ENCODE measurements at regions not wholly inside any gene's neighbourhood (a gene's known extent, or its start where the extent isn't known, plus 50 kb on each side); places are given as distances from the start of the nearest gene placed in this dataset.

DNA sequence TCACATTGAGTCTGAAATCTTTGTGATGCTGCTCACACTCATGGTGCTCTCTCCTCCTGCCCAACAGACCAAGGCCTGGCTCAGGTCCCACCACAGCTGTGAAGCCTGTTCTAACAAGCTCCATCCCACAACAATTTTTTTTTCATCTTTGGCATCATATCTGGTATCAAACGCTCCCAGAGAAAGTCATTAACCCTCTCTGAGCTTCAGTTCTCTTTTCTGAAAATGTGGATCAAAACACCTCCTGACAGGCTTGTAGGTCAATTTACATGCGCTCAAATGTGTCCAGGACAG lies 224.4 kb downstream of the LACC1 start:
- TF ChIP-seq, protein P1, sequence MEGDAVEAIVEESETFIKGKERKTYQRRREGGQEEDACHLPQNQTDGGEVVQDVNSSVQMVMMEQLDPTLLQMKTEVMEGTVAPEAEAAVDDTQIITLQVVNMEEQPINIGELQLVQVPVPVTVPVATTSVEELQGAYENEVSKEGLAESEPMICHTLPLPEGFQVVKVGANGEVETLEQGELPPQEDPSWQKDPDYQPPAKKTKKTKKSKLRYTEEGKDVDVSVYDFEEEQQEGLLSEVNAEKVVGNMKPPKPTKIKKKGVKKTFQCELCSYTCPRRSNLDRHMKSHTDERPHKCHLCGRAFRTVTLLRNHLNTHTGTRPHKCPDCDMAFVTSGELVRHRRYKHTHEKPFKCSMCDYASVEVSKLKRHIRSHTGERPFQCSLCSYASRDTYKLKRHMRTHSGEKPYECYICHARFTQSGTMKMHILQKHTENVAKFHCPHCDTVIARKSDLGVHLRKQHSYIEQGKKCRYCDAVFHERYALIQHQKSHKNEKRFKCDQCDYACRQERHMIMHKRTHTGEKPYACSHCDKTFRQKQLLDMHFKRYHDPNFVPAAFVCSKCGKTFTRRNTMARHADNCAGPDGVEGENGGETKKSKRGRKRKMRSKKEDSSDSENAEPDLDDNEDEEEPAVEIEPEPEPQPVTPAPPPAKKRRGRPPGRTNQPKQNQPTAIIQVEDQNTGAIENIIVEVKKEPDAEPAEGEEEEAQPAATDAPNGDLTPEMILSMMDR (IDR thresholded peaks at IDR 0.05; ENCODE audit: control extremely low read depth, extremely low read depth): no peak
- H3K9me3 ChIP-seq (ENCODE audit: control insufficient read depth in 4 of 4, insufficient read depth in 3 of 4, low read length in 3 of 4): no peaks in the 10 kb centered on the region
- H3K4me3 ChIP-seq: no peak overlapping the region
- DNase-seq (peak; percentile 86 to 95 (median 94)), ATAC-seq (ENCODE audit: insufficient read depth, low FRiP score) (peak; percentile 22)
- no peaks in the 10 kb centered on the region for H3K27me3 ChIP-seq (ENCODE audit: control insufficient read depth in 3 of 3, insufficient read depth in 3 of 3, low read length in 2 of 3)
- WGBS, 2 donors: 74 to 87% methylated on average over 2 of the region's 2 CpGs
- H3K9ac ChIP-seq (ENCODE audit: insufficient read depth in 1 of 2, low read length in 2 of 2): peak overlapping the region in 1 of 2 donors; percentile 29
- H3K27ac ChIP-seq (ENCODE audit: low read depth in 1 of 2, low read length in 1 of 2): no peak overlapping the region
- H3K4me1 ChIP-seq (ENCODE audit: control insufficient read depth in 5 of 5, insufficient read depth in 5 of 5, low read length in 5 of 5): peaks cover 4 to 51% (median 34%) of the 10 kb centered on the region in 5 donors
- no peaks in the 10 kb centered on the region for H3K36me3 ChIP-seq (ENCODE audit: control insufficient read depth in 4 of 4, insufficient read depth in 4 of 4, low read length in 4 of 4)

DNA sequence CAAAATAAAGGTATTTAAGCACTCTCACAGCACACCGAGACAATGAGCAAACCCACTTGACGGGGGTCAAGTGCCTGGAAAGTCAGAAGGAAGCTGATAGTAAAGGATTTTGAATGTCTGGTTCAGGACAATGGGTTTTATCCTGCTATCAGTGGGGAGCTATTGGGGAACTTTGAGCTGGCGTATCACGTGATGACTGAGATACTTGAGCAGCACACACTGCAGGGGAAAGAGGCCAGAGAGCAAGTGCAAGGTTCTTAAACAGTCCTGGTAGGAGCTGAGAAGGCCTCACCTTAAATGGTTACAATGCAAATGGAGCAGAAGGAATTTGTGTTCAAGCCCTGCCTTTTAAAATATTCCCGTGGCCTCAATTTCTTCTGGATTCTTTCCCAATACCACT lies 225.3 kb downstream of the LACC1 start:
- H3K9ac ChIP-seq (ENCODE audit: insufficient read depth in 1 of 2, low read length in 2 of 2): no peak overlapping the region
- no peak overlapping the region for H3K4me3 ChIP-seq
- 78 to 83% methylated on average over 5 of the region's 5 CpGs for WGBS, 2 donors
- H3K36me3 ChIP-seq (ENCODE audit: control insufficient read depth in 4 of 4, insufficient read depth in 4 of 4, low read length in 4 of 4): no peaks in the 10 kb centered on the region
- DNase-seq (no peak), ATAC-seq (ENCODE audit: insufficient read depth, low FRiP score) (no peak)
- H3K9me3 ChIP-seq (ENCODE audit: control insufficient read depth in 4 of 4, insufficient read depth in 3 of 4, low read length in 3 of 4): no peaks in the 10 kb centered on the region
- no peaks in the 10 kb centered on the region for H3K27me3 ChIP-seq (ENCODE audit: control insufficient read depth in 3 of 3, insufficient read depth in 3 of 3, low read length in 2 of 3)
- peaks cover 4 to 51% (median 34%) of the 10 kb centered on the region in 5 donors for H3K4me1 ChIP-seq (ENCODE audit: control insufficient read depth in 5 of 5, insufficient read depth in 5 of 5, low read length in 5 of 5)
- TF ChIP-seq, protein P1 (IDR thresholded peaks at IDR 0.05; ENCODE audit: control extremely low read depth, extremely low read depth): no peak
- H3K27ac ChIP-seq (ENCODE audit: low read depth in 1 of 2, low read length in 1 of 2): no peak overlapping the region

DNA sequence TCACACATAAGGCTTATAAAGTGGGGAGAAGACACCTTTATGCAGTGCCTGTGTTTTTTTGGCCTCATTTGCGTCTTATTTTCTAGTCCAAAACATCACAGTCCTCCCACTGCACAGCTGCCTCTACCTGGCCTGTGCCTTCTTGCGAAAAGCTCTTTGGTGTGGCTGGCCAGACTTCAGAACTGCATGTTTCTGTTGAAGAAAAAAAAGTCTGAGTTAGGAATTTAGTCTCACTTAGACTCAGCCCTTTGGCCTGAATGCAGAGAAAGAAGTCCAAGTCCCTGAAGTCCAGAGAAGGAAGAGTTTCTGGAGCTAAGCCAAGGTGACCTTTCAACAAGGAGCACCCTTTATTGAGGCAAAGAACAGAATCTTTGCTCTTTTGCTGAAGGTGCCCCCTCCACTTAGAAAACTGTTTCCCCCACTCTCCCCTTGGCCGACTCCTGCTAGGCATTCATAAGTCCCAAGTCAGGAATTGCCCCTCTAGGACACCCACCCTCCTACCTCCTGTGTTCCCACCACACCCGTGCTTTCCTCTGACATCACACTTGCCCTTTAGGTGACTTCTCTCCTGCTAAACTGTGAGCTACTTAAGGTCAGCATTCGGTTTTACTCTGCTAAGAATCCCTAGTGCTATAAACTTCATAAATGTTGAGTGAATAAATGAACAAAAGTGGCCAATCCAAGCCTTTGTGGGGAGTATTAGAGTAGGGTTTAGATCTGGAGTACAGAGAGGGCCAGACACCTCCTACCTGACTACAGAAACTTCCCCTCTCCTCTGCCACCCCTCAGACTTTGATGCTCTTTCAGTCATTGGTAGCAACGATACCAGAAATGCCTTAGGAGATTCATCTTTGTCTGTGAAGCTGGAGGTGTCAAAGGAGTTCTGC lies 226.8 kb downstream of the LACC1 start:
- TF ChIP-seq, protein P1 (IDR thresholded peaks at IDR 0.05; ENCODE audit: control extremely low read depth, extremely low read depth): no peak
- Histone ChIP-seq H3K27me3 (ENCODE audit: control insufficient read depth in 3 of 3, insufficient read depth in 3 of 3, low read length in 2 of 3) (no peaks in the 10 kb centered on the region), H3K9me3 (ENCODE audit: control insufficient read depth in 4 of 4, insufficient read depth in 3 of 4, low read length in 3 of 4) (no peaks in the 10 kb centered on the region), H3K36me3 (ENCODE audit: control insufficient read depth in 4 of 4, insufficient read depth in 4 of 4, low read length in 4 of 4) (no peaks in the 10 kb centered on the region), H3K4me3 (no peak overlapping the region), H3K4me1 (ENCODE audit: control insufficient read depth in 5 of 5, insufficient read depth in 5 of 5, low read length in 5 of 5) (peaks cover 4 to 51% (median 34%) of the 10 kb centered on the region in 5 donors), H3K9ac (ENCODE audit: insufficient read depth in 1 of 2, low read length in 2 of 2) (peak overlapping the region in 1 of 2 donors; percentile 26), H3K27ac (ENCODE audit: low read depth in 1 of 2, low read length in 1 of 2) (peak overlapping the region in 1 of 2 donors; percentile 84)
- DNase-seq (peak in 2 of 3 donors; percentile 66 to 76), ATAC-seq (ENCODE audit: insufficient read depth, low FRiP score) (no peak)
- 64 to 78% methylated on average over 6 of the region's 6 CpGs for WGBS, 2 donors
